ENCODE measurements at regions not wholly inside any gene's neighbourhood (a gene's known extent, or its start where the extent isn't known, plus 50 kb on each side); places are given as distances from the start of the nearest gene placed in this dataset.

GRCh38 chr13:44678197-44678596 is 102.1 kb upstream of the TSC22D1 start:
- no peak for TF ChIP-seq CTCF (IDR thresholded peaks at IDR 0.05; ENCODE audit: borderline replicate concordance, extremely low read depth, insufficient read depth)
- Histone ChIP-seq H3K9me3 (ENCODE audit: control insufficient read depth in 2 of 3, insufficient read depth in 1 of 3, low read length in 3 of 3) (no peaks in the 10 kb centered on the region), H3K27ac (ENCODE audit: low read depth in 2 of 2, low read length in 2 of 2) (no peak overlapping the region), H3K9ac (ENCODE audit: low read length in 3 of 3) (no peak overlapping the region), H3K4me3 (ENCODE audit: low read length in 3 of 3) (no peak overlapping the region), H3K27me3 (ENCODE audit: control insufficient read depth, insufficient read depth, low read length) (no peaks in the 10 kb centered on the region), H3K4me1 (ENCODE audit: control insufficient read depth in 2 of 3, insufficient read depth in 2 of 3, low read depth in 1 of 3, low read length in 3 of 3) (no peaks in the 10 kb centered on the region), H3K36me3 (ENCODE audit: control insufficient read depth in 2 of 3, insufficient read depth in 3 of 3, low read length in 3 of 3) (no peaks in the 10 kb centered on the region)
- intact Hi-C loops (cut with DNase I), result no loop called here
- FAIRE-seq (no peak), DNase-seq (no peak)

- H3K9me3 ChIP-seq (ENCODE audit: control insufficient read depth in 2 of 3, insufficient read depth in 1 of 3, low read length in 3 of 3), result no peaks in the 10 kb centered on the region
- H3K4me1 ChIP-seq (ENCODE audit: control insufficient read depth in 2 of 3, insufficient read depth in 2 of 3, low read depth in 1 of 3, low read length in 3 of 3), result no peaks in the 10 kb centered on the region
- intact Hi-C loops (cut with DNase I), result no loop called here
- DNase-seq, result no peak
- no peak overlapping the region for H3K4me3 ChIP-seq (ENCODE audit: low read length in 3 of 3)
- no peaks in the 10 kb centered on the region for H3K27me3 ChIP-seq (ENCODE audit: control insufficient read depth, insufficient read depth, low read length)
- TF ChIP-seq CTCF (IDR thresholded peaks at IDR 0.05; ENCODE audit: borderline replicate concordance, extremely low read depth, insufficient read depth), result no peak
- FAIRE-seq, result no peak
- H3K27ac ChIP-seq (ENCODE audit: low read depth in 2 of 2, low read length in 2 of 2), result no peak overlapping the region
- no peaks in the 10 kb centered on the region for H3K36me3 ChIP-seq (ENCODE audit: control insufficient read depth in 2 of 3, insufficient read depth in 3 of 3, low read length in 3 of 3)
- no peak overlapping the region for H3K9ac ChIP-seq (ENCODE audit: low read length in 3 of 3)
These were observed 100.4 kb upstream of the TSC22D1 start for GRCh38 chr13:44676534-44676933.

- no peak overlapping the region for H3K4me3 ChIP-seq (ENCODE audit: low read length in 3 of 3)
- H3K27me3 ChIP-seq (ENCODE audit: control insufficient read depth, insufficient read depth, low read length), result no peaks in the 10 kb centered on the region
- no peaks in the 10 kb centered on the region for H3K36me3 ChIP-seq (ENCODE audit: control insufficient read depth in 2 of 3, insufficient read depth in 3 of 3, low read length in 3 of 3)
- FAIRE-seq (no peak), DNase-seq (no peak)
- H3K9ac ChIP-seq (ENCODE audit: low read length in 3 of 3), result no peak overlapping the region
- H3K27ac ChIP-seq (ENCODE audit: low read depth in 2 of 2, low read length in 2 of 2), result no peak overlapping the region
- intact Hi-C loops (cut with DNase I), result no loop called here
- H3K9me3 ChIP-seq (ENCODE audit: control insufficient read depth in 2 of 3, insufficient read depth in 1 of 3, low read length in 3 of 3), result no peaks in the 10 kb centered on the region
- peaks cover 0 to 4% (median 0%) of the 10 kb centered on the region in 3 donors for H3K4me1 ChIP-seq (ENCODE audit: control insufficient read depth in 2 of 3, insufficient read depth in 2 of 3, low read depth in 1 of 3, low read length in 3 of 3)
- no peak for TF ChIP-seq CTCF (IDR thresholded peaks at IDR 0.05; ENCODE audit: borderline replicate concordance, extremely low read depth, insufficient read depth)
These were observed 93.4 kb upstream of the TSC22D1 start for GRCh38 chr13:44669534-44669933.

GRCh38 chr13:44668688-44669087 is 92.6 kb upstream of the TSC22D1 start:
- intact Hi-C loops (cut with DNase I), result no loop called here
- Histone ChIP-seq H3K9ac (ENCODE audit: low read length in 3 of 3) (no peak overlapping the region), H3K36me3 (ENCODE audit: control insufficient read depth in 2 of 3, insufficient read depth in 3 of 3, low read length in 3 of 3) (no peaks in the 10 kb centered on the region), H3K27me3 (ENCODE audit: control insufficient read depth, insufficient read depth, low read length) (no peaks in the 10 kb centered on the region), H3K4me3 (ENCODE audit: low read length in 3 of 3) (no peak overlapping the region), H3K4me1 (ENCODE audit: control insufficient read depth in 2 of 3, insufficient read depth in 2 of 3, low read depth in 1 of 3, low read length in 3 of 3) (peaks cover 0 to 4% (median 0%) of the 10 kb centered on the region in 3 donors), H3K9me3 (ENCODE audit: control insufficient read depth in 2 of 3, insufficient read depth in 1 of 3, low read length in 3 of 3) (no peaks in the 10 kb centered on the region), H3K27ac (ENCODE audit: low read depth in 2 of 2, low read length in 2 of 2) (no peak overlapping the region)
- DNase-seq (no peak), FAIRE-seq (no peak)
- no peak for TF ChIP-seq CTCF (IDR thresholded peaks at IDR 0.05; ENCODE audit: borderline replicate concordance, extremely low read depth, insufficient read depth)

Data from kidney (tissue), 13 donors.